ENCODE measurements at regions not wholly inside any gene's neighbourhood (a gene's known extent, or its start where the extent isn't known, plus 50 kb on each side); places are given as distances from the start of the nearest gene placed in this dataset.

DNA sequence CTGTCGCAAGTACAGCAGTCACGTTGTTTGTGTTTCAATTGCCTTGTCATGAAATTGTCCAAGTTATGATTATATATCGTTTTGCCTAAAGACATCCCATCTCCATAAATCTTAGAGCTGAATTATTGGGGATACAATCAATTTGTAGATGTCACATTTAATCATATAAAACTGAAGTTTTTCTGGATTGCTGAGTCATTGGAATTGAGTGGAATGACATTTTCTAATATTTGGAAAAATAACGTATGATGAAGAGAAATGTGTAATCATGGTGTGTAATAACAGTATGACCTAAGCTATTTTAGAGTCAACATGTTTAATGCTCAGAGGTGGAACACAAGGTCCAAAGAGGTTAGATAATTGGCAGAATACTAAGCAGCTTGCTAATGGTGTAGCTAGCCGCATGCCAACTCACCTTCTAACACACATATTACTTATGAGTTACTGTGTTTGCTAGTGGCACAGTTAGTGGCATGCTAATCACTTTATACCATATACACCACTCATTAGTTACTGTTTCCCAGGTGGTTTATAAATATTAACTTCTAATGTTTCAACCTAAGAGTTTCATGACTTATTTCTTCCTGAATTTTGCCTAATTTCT lies 473.1 kb upstream of the GRAMD2B start:
- TF ChIP-seq GATA3 (IDR thresholded peaks at IDR 0.05; ENCODE audit: low read depth, low read length) (no peak), GATA2 (IDR thresholded peaks at IDR 0.05; ENCODE audit: low read depth, low read length) (no peak)

Measured in SH-SY5Y (cell line).